HepG2 (cell line): ENCODE measurements at regions not wholly inside any gene's neighbourhood (a gene's known extent, or its start where the extent isn't known, plus 50 kb on each side); places are given as distances from the start of the nearest gene placed in this dataset.

ENCODE experiments used
- CC2D1A ChIP-seq: sonication (generic); formaldehyde crosslinking; IDR thresholded peaks from 2 replicates; pipeline ENCODE4 v1.8.1; 2023; ENCODE audit warnings: mild to moderate bottlenecking, missing genetic modification reagents
- CEBPZ ChIP-seq: IDR thresholded peaks from 2 replicates; pipeline ENCODE4 v1.6.1; 2012; ENCODE audit warnings: low read length, improper control_type of control experiment
- EZH2 ChIP-seq: conservative IDR thresholded peaks from 2 replicates; pipeline ENCODE4 v1.6.1; 2012; ENCODE audit warnings: mild to moderate bottlenecking, low read depth, low read length, moderate library complexity
- GTF2F1 ChIP-seq: fragments of 150-350 bp; IDR thresholded peaks from 2 replicates; pipeline ENCODE4 v1.6.1; 2014; ENCODE audit warnings: low read length
- HDAC2 ChIP-seq: sonication (generic); formaldehyde crosslinking; IDR thresholded peaks from 2 replicates; pipeline ENCODE4 v1.4.0; 2020; ENCODE audit warnings: missing genetic modification reagents
- HMGXB3 ChIP-seq: sonication (generic); formaldehyde crosslinking; IDR thresholded peaks from 2 replicates; pipeline ENCODE4 v1.4.0; 2020; ENCODE audit warnings: missing genetic modification reagents, borderline replicate concordance
- KDM1A ChIP-seq: IDR thresholded peaks from 2 replicates; pipeline ENCODE4 v1.6.1; 2016; ENCODE audit warnings: missing compliant biosample characterization
- MTA3 ChIP-seq: sonication (generic); formaldehyde crosslinking; IDR thresholded peaks from 2 replicates; pipeline ENCODE4 v1.4.0; 2020; ENCODE audit warnings: missing genetic modification reagents
- NPAS2 ChIP-seq: sonication (generic); formaldehyde crosslinking; IDR thresholded peaks from 2 replicates; pipeline ENCODE4 v1.8.0; 2022; ENCODE audit warnings: mild to moderate bottlenecking, missing genetic modification reagents, borderline replicate concordance
- SMARCE1 ChIP-seq: fragments of 450-650 bp; IDR thresholded peaks from 2 replicates; pipeline ENCODE4 v1.6.1; 2017; ENCODE audit warnings: borderline replicate concordance
- ZFP36L2 ChIP-seq: sonication (generic); formaldehyde crosslinking; IDR thresholded peaks from 2 replicates; pipeline ENCODE4 v1.4.0; 2020; ENCODE audit warnings: missing genetic modification reagents
- ZFX ChIP-seq: sonication (generic); formaldehyde crosslinking; IDR thresholded peaks from 2 replicates; pipeline ENCODE4 v1.4.0; 2020; ENCODE audit warnings: mild to moderate bottlenecking, low read depth, missing genetic modification reagents, moderate library complexity
- ZNF816 ChIP-seq: sonication (generic); formaldehyde crosslinking; IDR thresholded peaks from 2 replicates; pipeline ENCODE4 v1.8.0; 2022; ENCODE audit warnings: missing genetic modification reagents, mild to moderate bottlenecking, borderline replicate concordance
- TF ChIP-seq, protein P1 (sequence below): sonication (generic); formaldehyde crosslinking; IDR thresholded peaks from 2 replicates; pipeline ENCODE4 v1.4.0; 2020; ENCODE audit warnings: missing genetic modification reagents

- TF ChIP-seq ZFP36L2 (CRISPR knock-in tag) (no peak), CC2D1A (no peak), GTF2F1 (no peak), ZNF816 (CRISPR knock-in tag) (no peak), NPAS2 (CRISPR knock-in tag) (no peak), KDM1A (CRISPR knock-in tag) (no peak), SMARCE1 (no peak), HDAC2 (CRISPR knock-in tag) (no peak), EZH2 (no peak), MTA3 (no peak), CEBPZ (no peak), HMGXB3 (CRISPR knock-in tag) (no peak), ZFX (CRISPR knock-in tag) (no peak)
- TF ChIP-seq, protein P1, sequence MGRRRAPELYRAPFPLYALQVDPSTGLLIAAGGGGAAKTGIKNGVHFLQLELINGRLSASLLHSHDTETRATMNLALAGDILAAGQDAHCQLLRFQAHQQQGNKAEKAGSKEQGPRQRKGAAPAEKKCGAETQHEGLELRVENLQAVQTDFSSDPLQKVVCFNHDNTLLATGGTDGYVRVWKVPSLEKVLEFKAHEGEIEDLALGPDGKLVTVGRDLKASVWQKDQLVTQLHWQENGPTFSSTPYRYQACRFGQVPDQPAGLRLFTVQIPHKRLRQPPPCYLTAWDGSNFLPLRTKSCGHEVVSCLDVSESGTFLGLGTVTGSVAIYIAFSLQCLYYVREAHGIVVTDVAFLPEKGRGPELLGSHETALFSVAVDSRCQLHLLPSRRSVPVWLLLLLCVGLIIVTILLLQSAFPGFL (CRISPR knock-in tag), result no peak
Measured at GRCh38 chrY:19016990-19017389, 243.5 kb upstream of the HSFY2 start.
